HEK293 (cell line): ENCODE measurements at regions not wholly inside any gene's neighbourhood (a gene's known extent, or its start where the extent isn't known, plus 50 kb on each side); places are given as distances from the start of the nearest gene placed in this dataset.

Source experiments
- CTCF ChIA-PET: fragments of 350-600 bp; formaldehyde crosslinking; extraction: SDS; loops from one replicate; lab custom pipeline; 2021; ENCODE audit warnings: antibody characterized with exemption; lab: Yijun Ruan, JAX
- POLR2A ChIA-PET: fragments of 300-600 bp; formaldehyde crosslinking; extraction: SDS; loops from one replicate; lab custom pipeline; 2020; ENCODE audit warnings: antibody characterized with exemption, inconsistent platforms; lab: Yijun Ruan, JAX
- H3K27ac ChIP-seq: fragments of 200-500 bp; sonication (Bioruptor generic); 2 replicates; pipeline ENCODE4 v1.5.1; 2014; ENCODE audit warnings: low read depth, low read length, control low read depth, inconsistent platforms; ENCODE audit errors: extremely low read depth
- H3K36me3 ChIP-seq, 2 experiments: fragments of 200-500 bp in 1 of 2; sonication (Bioruptor generic) in 1 of 2; 1 replicate in 1 of 2; 2 replicates in 1 of 2; pipeline ENCODE4 v1.5.1; 2014 to 2017; ENCODE audit warnings: inconsistent platforms in 2 of 2, low read length in 2 of 2; ENCODE audit not compliant: control insufficient read depth in 2 of 2, insufficient read depth in 1 of 2
- H3K4me1 ChIP-seq: fragments of 200-500 bp; sonication (Bioruptor generic); 2 replicates; pipeline ENCODE4 v1.5.1; 2014; ENCODE audit warnings: mild to moderate bottlenecking, low read length, inconsistent platforms; ENCODE audit not compliant: control insufficient read depth, insufficient read depth
- H3K4me3 ChIP-seq: 2 replicates; pipeline ENCODE4 v1.5.1; 2011; ENCODE audit warnings: low read depth, mild to moderate bottlenecking, control low read depth, low read length, moderate library complexity
- H3K9me3 ChIP-seq: fragments of 200-500 bp; sonication (Bioruptor generic); 2 replicates; pipeline ENCODE4 v1.5.1; 2014; ENCODE audit warnings: low read depth, low read length, inconsistent platforms; ENCODE audit not compliant: control insufficient read depth, insufficient read depth
- BCL11A ChIP-seq: fragments of 450-650 bp; formaldehyde crosslinking; IDR thresholded peaks from 2 replicates; pipeline ENCODE4 v1.5.1; 2016; ENCODE audit warnings: low read depth, missing biosample characterization, missing genetic modification characterization
- KLF1 ChIP-seq: fragments of 450-650 bp; formaldehyde crosslinking; IDR thresholded peaks from 2 replicates; pipeline ENCODE4 v1.5.1; 2016; ENCODE audit warnings: missing biosample characterization, missing genetic modification characterization
- OSR2 ChIP-seq: fragments of 450-650 bp; formaldehyde crosslinking; IDR thresholded peaks from 2 replicates; pipeline ENCODE4 v1.5.1; 2016; ENCODE audit warnings: missing biosample characterization, missing genetic modification characterization
- OVOL3 ChIP-seq: fragments of 450-650 bp; formaldehyde crosslinking; IDR thresholded peaks from 2 replicates; pipeline ENCODE4 v1.5.1; 2016; ENCODE audit warnings: missing biosample characterization, missing genetic modification characterization
- PRDM1 ChIP-seq: fragments of 450-650 bp; formaldehyde crosslinking; IDR thresholded peaks from 2 replicates; pipeline ENCODE4; 2016; ENCODE audit warnings: missing biosample characterization, missing genetic modification characterization
- SP3 ChIP-seq: fragments of 450-650 bp; formaldehyde crosslinking; IDR thresholded peaks from 2 replicates; pipeline ENCODE4 v1.5.1; 2016; ENCODE audit warnings: missing biosample characterization, missing genetic modification characterization
- ZNF138 ChIP-seq: fragments of 450-650 bp; formaldehyde crosslinking; IDR thresholded peaks from 2 replicates; pipeline ENCODE4 v1.5.1; 2016; ENCODE audit warnings: missing biosample characterization, missing genetic modification characterization, borderline replicate concordance
- ZNF16 ChIP-seq: fragments of 450-650 bp; formaldehyde crosslinking; IDR thresholded peaks from 2 replicates; pipeline ENCODE4 v1.5.1; 2016; ENCODE audit warnings: low read depth, missing biosample characterization, missing genetic modification characterization
- ZNF169 ChIP-seq: fragments of 450-650 bp; formaldehyde crosslinking; IDR thresholded peaks from 2 replicates; pipeline ENCODE4 v1.5.1; 2016; ENCODE audit warnings: missing biosample characterization, missing genetic modification characterization
- ZNF223 ChIP-seq: fragments of 450-650 bp; formaldehyde crosslinking; IDR thresholded peaks from 2 replicates; pipeline ENCODE4 v1.5.1; 2016; ENCODE audit warnings: missing biosample characterization, missing genetic modification characterization
- ZNF341 ChIP-seq: fragments of 450-650 bp; formaldehyde crosslinking; IDR thresholded peaks from 2 replicates; pipeline ENCODE4; 2016; ENCODE audit warnings: low read depth, missing biosample characterization, missing genetic modification characterization
- ZNF416 ChIP-seq: fragments of 450-650 bp; formaldehyde crosslinking; IDR thresholded peaks from 2 replicates; pipeline ENCODE4 v1.5.1; 2016; ENCODE audit warnings: missing biosample characterization, missing genetic modification characterization
- ZNF600 ChIP-seq: fragments of 450-650 bp; formaldehyde crosslinking; IDR thresholded peaks from 2 replicates; pipeline ENCODE4 v1.5.1; 2016; ENCODE audit warnings: missing biosample characterization, missing genetic modification characterization
- ZXDB ChIP-seq: fragments of 450-650 bp; formaldehyde crosslinking; IDR thresholded peaks from 2 replicates; pipeline ENCODE4 v1.5.1; 2016; ENCODE audit warnings: missing biosample characterization, missing genetic modification characterization
- TF ChIP-seq, protein P1 (sequence below): fragments of 450-650 bp; formaldehyde crosslinking; IDR thresholded peaks from 2 replicates; pipeline ENCODE4 v1.5.1; 2017; ENCODE audit warnings: missing biosample characterization, mild to moderate bottlenecking, missing genetic modification characterization, moderate library complexity
- TF ChIP-seq, protein P2 (sequence below): fragments of 450-650 bp; formaldehyde crosslinking; conservative IDR thresholded peaks from 2 replicates; pipeline ENCODE4 v1.5.1; 2016; ENCODE audit warnings: low read depth, missing biosample characterization, missing genetic modification characterization
- TF ChIP-seq, protein P3 (sequence below): fragments of 450-650 bp; formaldehyde crosslinking; IDR thresholded peaks from 2 replicates; pipeline ENCODE4 v1.5.1; 2016; ENCODE audit warnings: missing biosample characterization, missing genetic modification characterization
- TF ChIP-seq, protein P4 (sequence below): fragments of 450-650 bp; formaldehyde crosslinking; IDR thresholded peaks from 2 replicates; pipeline ENCODE4 v1.5.1; 2017; ENCODE audit warnings: missing biosample characterization, missing genetic modification characterization
- TF ChIP-seq, protein P5 (sequence below): fragments of 450-650 bp; formaldehyde crosslinking; IDR thresholded peaks from 2 replicates; pipeline ENCODE4 v1.5.1; 2016; ENCODE audit warnings: missing biosample characterization, missing genetic modification characterization

DNA sequence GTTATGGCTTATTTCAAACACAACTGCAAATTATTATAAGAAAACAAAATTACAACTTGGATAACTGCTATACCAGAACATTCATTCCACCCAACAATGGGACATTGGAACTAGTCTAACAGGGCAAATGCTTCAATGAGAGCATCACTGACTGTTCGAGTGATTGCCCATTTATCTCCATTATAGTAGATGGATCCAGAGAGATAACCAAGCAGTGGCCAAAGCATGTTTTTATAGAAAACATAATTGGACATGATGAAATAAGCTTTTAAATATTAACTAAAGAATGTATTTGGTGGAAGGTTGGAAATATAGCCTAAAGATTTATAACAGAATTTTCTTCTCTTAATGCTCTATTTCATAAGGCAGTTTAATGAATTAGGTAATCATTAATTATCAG, 634.8 kb downstream of the NUP35 start:
- Histone ChIP-seq H3K4me1 (no peaks in the 10 kb centered on the region), H3K9me3 (no peaks in the 10 kb centered on the region), H3K4me3 (no peak overlapping the region), H3K36me3 (no peaks in the 10 kb centered on the region), H3K27ac (no peak overlapping the region)
- CTCF ChIA-PET = no interaction called here
- POLR2A ChIA-PET = no interaction called here
- no peak for TF ChIP-seq ZNF600
- TF ChIP-seq, protein P1, sequence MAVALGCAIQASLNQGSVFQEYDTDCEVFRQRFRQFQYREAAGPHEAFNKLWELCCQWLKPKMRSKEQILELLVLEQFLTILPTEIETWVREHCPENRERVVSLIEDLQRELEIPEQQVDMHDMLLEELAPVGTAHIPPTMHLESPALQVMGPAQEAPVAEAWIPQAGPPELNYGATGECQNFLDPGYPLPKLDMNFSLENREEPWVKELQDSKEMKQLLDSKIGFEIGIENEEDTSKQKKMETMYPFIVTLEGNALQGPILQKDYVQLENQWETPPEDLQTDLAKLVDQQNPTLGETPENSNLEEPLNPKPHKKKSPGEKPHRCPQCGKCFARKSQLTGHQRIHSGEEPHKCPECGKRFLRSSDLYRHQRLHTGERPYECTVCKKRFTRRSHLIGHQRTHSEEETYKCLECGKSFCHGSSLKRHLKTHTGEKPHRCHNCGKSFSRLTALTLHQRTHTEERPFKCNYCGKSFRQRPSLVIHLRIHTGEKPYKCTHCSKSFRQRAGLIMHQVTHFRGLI (tag by site-specific recombination) = no peak
- TF ChIP-seq PRDM1 (tag by site-specific recombination) = no peak
- no peak for TF ChIP-seq OVOL3 (tag by site-specific recombination)
- no peak for TF ChIP-seq ZNF138
- TF ChIP-seq OSR2 (tag by site-specific recombination) = no peak
- TF ChIP-seq, protein P2, sequence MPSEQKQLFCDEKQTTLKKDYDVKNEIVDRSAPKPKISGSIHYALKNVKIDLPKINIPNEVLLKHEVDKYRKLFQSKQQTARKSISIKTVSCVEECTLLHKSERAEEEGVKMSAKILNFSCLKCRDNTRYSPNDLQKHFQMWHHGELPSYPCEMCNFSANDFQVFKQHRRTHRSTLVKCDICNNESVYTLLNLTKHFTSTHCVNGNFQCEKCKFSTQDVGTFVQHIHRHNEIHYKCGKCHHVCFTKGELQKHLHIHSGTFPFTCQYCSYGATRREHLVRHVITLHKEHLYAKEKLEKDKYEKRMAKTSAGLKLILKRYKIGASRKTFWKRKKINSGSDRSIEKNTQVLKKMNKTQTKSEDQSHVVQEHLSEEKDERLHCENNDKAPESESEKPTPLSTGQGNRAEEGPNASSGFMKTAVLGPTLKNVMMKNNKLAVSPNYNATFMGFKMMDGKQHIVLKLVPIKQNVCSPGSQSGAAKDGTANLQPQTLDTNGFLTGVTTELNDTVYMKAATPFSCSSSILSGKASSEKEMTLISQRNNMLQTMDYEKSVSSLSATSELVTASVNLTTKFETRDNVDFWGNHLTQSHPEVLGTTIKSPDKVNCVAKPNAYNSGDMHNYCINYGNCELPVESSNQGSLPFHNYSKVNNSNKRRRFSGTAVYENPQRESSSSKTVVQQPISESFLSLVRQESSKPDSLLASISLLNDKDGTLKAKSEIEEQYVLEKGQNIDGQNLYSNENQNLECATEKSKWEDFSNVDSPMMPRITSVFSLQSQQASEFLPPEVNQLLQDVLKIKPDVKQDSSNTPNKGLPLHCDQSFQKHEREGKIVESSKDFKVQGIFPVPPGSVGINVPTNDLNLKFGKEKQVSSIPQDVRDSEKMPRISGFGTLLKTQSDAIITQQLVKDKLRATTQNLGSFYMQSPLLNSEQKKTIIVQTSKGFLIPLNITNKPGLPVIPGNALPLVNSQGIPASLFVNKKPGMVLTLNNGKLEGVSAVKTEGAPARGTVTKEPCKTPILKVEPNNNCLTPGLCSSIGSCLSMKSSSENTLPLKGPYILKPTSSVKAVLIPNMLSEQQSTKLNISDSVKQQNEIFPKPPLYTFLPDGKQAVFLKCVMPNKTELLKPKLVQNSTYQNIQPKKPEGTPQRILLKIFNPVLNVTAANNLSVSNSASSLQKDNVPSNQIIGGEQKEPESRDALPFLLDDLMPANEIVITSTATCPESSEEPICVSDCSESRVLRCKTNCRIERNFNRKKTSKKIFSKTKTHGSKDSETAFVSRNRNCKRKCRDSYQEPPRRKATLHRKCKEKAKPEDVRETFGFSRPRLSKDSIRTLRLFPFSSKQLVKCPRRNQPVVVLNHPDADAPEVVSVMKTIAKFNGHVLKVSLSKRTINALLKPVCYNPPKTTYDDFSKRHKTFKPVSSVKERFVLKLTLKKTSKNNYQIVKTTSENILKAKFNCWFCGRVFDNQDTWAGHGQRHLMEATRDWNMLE (tag by site-specific recombination) = no peak
- no peak for TF ChIP-seq ZNF223 (tag by site-specific recombination)
- no peak for TF ChIP-seq ZNF169 (tag by site-specific recombination)
- no peak for TF ChIP-seq ZXDB (tag by site-specific recombination)
- no peak for TF ChIP-seq ZNF16
- TF ChIP-seq, protein P3, sequence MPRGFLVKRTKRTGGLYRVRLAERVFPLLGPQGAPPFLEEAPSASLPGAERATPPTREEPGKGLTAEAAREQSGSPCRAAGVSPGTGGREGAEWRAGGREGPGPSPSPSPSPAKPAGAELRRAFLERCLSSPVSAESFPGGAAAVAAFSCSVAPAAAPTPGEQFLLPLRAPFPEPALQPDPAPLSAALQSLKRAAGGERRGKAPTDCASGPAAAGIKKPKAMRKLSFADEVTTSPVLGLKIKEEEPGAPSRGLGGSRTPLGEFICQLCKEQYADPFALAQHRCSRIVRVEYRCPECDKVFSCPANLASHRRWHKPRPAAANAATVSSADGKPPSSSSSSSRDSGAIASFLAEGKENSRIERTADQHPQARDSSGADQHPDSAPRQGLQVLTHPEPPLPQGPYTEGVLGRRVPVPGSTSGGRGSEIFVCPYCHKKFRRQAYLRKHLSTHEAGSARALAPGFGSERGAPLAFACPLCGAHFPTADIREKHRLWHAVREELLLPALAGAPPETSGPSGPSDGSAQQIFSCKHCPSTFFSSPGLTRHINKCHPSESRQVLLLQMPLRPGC (tag by site-specific recombination) = no peak
- TF ChIP-seq BCL11A (tag by site-specific recombination) = no peak
- TF ChIP-seq SP3 = no peak
- TF ChIP-seq, protein P4, sequence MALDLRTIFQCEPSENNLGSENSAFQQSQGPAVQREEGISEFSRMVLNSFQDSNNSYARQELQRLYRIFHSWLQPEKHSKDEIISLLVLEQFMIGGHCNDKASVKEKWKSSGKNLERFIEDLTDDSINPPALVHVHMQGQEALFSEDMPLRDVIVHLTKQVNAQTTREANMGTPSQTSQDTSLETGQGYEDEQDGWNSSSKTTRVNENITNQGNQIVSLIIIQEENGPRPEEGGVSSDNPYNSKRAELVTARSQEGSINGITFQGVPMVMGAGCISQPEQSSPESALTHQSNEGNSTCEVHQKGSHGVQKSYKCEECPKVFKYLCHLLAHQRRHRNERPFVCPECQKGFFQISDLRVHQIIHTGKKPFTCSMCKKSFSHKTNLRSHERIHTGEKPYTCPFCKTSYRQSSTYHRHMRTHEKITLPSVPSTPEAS = no peak
- no peak for TF ChIP-seq KLF1 (tag by site-specific recombination)
- no peak for TF ChIP-seq ZNF416 (tag by site-specific recombination)
- no peak for TF ChIP-seq ZNF341
- TF ChIP-seq, protein P5, sequence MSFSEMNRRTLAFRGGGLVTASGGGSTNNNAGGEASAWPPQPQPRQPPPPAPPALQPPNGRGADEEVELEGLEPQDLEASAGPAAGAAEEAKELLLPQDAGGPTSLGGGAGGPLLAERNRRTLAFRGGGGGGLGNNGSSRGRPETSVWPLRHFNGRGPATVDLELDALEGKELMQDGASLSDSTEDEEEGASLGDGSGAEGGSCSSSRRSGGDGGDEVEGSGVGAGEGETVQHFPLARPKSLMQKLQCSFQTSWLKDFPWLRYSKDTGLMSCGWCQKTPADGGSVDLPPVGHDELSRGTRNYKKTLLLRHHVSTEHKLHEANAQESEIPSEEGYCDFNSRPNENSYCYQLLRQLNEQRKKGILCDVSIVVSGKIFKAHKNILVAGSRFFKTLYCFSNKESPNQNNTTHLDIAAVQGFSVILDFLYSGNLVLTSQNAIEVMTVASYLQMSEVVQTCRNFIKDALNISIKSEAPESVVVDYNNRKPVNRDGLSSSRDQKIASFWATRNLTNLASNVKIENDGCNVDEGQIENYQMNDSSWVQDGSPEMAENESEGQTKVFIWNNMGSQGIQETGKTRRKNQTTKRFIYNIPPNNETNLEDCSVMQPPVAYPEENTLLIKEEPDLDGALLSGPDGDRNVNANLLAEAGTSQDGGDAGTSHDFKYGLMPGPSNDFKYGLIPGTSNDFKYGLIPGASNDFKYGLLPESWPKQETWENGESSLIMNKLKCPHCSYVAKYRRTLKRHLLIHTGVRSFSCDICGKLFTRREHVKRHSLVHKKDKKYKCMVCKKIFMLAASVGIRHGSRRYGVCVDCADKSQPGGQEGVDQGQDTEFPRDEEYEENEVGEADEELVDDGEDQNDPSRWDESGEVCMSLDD (tag by site-specific recombination) = no peak
